ENCODE measurements at regions not wholly inside any gene's neighbourhood (a gene's known extent, or its start where the extent isn't known, plus 50 kb on each side); places are given as distances from the start of the nearest gene placed in this dataset.

- TF ChIP-seq EZH2 (IDR thresholded peaks at IDR 0.05; ENCODE audit: low read length) (no peak), CTCF (optimal IDR thresholded peaks at IDR 0.05 in 1 of 3, IDR thresholded peaks at IDR 0.05 in 1 of 3, conservative IDR thresholded peaks at IDR 0.05 in 1 of 3; ENCODE audit: extremely low read depth in 1 of 3, insufficient read depth in 2 of 3, low read length in 3 of 3) (no peak)
- Histone ChIP-seq H2AFZ (ENCODE audit: control insufficient read depth, low read length) (no peak overlapping the region), H3K36me3 (ENCODE audit: control insufficient read depth in 2 of 2, extremely low read depth in 1 of 2, insufficient read depth in 2 of 2, low read length in 2 of 2) (no peaks in the 10 kb centered on the region), H3K4me3 (ENCODE audit: control insufficient read depth in 2 of 3, extremely low read depth in 1 of 3, insufficient read depth in 2 of 3, low read depth in 1 of 3, low read length in 3 of 3) (no peak overlapping the region), H3K9ac (ENCODE audit: control insufficient read depth, extremely low read depth, insufficient read depth, low read length) (no peak overlapping the region), H3K4me1 (ENCODE audit: control insufficient read depth, extremely low read depth, insufficient read depth, low read length) (no peaks in the 10 kb centered on the region), H3K27ac (ENCODE audit: control insufficient read depth, insufficient read depth, low read length) (no peak overlapping the region), H3K4me2 (ENCODE audit: control insufficient read depth, extremely low read depth, insufficient read depth, low read depth, low read length) (no peak overlapping the region), H3K27me3 (ENCODE audit: control insufficient read depth, extremely low read depth, insufficient read depth, low read length) (no peaks in the 10 kb centered on the region), H3K9me1 (ENCODE audit: control insufficient read depth, extremely low read depth, insufficient read depth, low read length) (no peaks in the 10 kb centered on the region), H3K79me2 (ENCODE audit: control insufficient read depth, insufficient read depth, low read length) (no peaks in the 10 kb centered on the region), H4K20me1 (ENCODE audit: control insufficient read depth, extremely low read depth, insufficient read depth, low read length) (no peaks in the 10 kb centered on the region), H3K9me3 (ENCODE audit: control insufficient read depth, low read depth, low read length) (no peaks in the 10 kb centered on the region)
- DNase-seq (ENCODE audit: low read depth, low spot score) (no peak), FAIRE-seq (no peak)
- dilution Hi-C loops (cut with MboI; ENCODE audit: extremely low pct_ligation_motif_present, low sequenced_read_pairs), result no loop called here
These were observed 794.9 kb downstream of the MAT2B start for GRCh38 chr5:164300295-164300694.

- no peaks in the 10 kb centered on the region for H4K20me1 ChIP-seq (ENCODE audit: control insufficient read depth, extremely low read depth, insufficient read depth, low read length)
- H3K4me3 ChIP-seq (ENCODE audit: control insufficient read depth in 2 of 3, extremely low read depth in 1 of 3, insufficient read depth in 2 of 3, low read depth in 1 of 3, low read length in 3 of 3), result no peak overlapping the region
- H3K9me3 ChIP-seq (ENCODE audit: control insufficient read depth, low read depth, low read length), result no peaks in the 10 kb centered on the region
- H3K4me1 ChIP-seq (ENCODE audit: control insufficient read depth, extremely low read depth, insufficient read depth, low read length), result no peaks in the 10 kb centered on the region
- DNase-seq (ENCODE audit: low read depth, low spot score) (no peak), FAIRE-seq (no peak)
- H3K36me3 ChIP-seq (ENCODE audit: control insufficient read depth in 2 of 2, extremely low read depth in 1 of 2, insufficient read depth in 2 of 2, low read length in 2 of 2), result no peaks in the 10 kb centered on the region
- H3K9ac ChIP-seq (ENCODE audit: control insufficient read depth, extremely low read depth, insufficient read depth, low read length), result no peak overlapping the region
- H3K79me2 ChIP-seq (ENCODE audit: control insufficient read depth, insufficient read depth, low read length), result no peaks in the 10 kb centered on the region
- H3K27me3 ChIP-seq (ENCODE audit: control insufficient read depth, extremely low read depth, insufficient read depth, low read length), result no peaks in the 10 kb centered on the region
- no peaks in the 10 kb centered on the region for H3K9me1 ChIP-seq (ENCODE audit: control insufficient read depth, extremely low read depth, insufficient read depth, low read length)
- no peak overlapping the region for H2AFZ ChIP-seq (ENCODE audit: control insufficient read depth, low read length)
- no peak overlapping the region for H3K27ac ChIP-seq (ENCODE audit: control insufficient read depth, insufficient read depth, low read length)
- H3K4me2 ChIP-seq (ENCODE audit: control insufficient read depth, extremely low read depth, insufficient read depth, low read depth, low read length), result no peak overlapping the region
- TF ChIP-seq EZH2 (IDR thresholded peaks at IDR 0.05; ENCODE audit: low read length), result no peak
- no peak for TF ChIP-seq CTCF (optimal IDR thresholded peaks at IDR 0.05 in 1 of 3, IDR thresholded peaks at IDR 0.05 in 1 of 3, conservative IDR thresholded peaks at IDR 0.05 in 1 of 3; ENCODE audit: extremely low read depth in 1 of 3, insufficient read depth in 2 of 3, low read length in 3 of 3)
- dilution Hi-C loops (cut with MboI; ENCODE audit: extremely low pct_ligation_motif_present, low sequenced_read_pairs), result no loop called here
These were observed 795.7 kb downstream of the MAT2B start for GRCh38 chr5:164301136-164301535.

Data from keratinocyte (primary cell).